Sigmoid colon (tissue), 4 donors: ENCODE measurements at regions not wholly inside any gene's neighbourhood (a gene's known extent, or its start where the extent isn't known, plus 50 kb on each side); places are given as distances from the start of the nearest gene placed in this dataset.

Experiments used
- CTCF ChIP-seq, 4 experiments: fragments of 450-650 bp in 3 of 4; fragments of 200-600 bp in 1 of 4; IDR thresholded peaks; one replicate each; pipeline ENCODE4 v1.5.1; 2016 to 2019; ENCODE audit warnings: antibody characterized with exemption in 4 of 4, mild to moderate bottlenecking in 3 of 4, moderate library complexity in 2 of 4
- EP300 ChIP-seq, 4 donors: sonication (generic); formaldehyde crosslinking; IDR thresholded peaks; one replicate each; pipeline ENCODE4 v1.6.1; 2017; ENCODE audit warnings: antibody characterized with exemption in 4 of 4
- POLR2A ChIP-seq, 2 donors: fragments of 450-650 bp; IDR thresholded peaks; one replicate each; pipeline ENCODE4 v1.6.1; 2016; ENCODE audit warnings: antibody characterized with exemption in 2 of 2, mild to moderate bottlenecking in 2 of 2, moderate library complexity in 2 of 2
- POLR2AphosphoS5 ChIP-seq, 4 donors: sonication (generic); formaldehyde crosslinking; IDR thresholded peaks; one replicate each; pipeline ENCODE4 v1.6.1; 2017; ENCODE audit warnings: antibody characterized with exemption in 4 of 4

GRCh38 chr20:61119273-61119672 is 132.8 kb upstream of the CDH4 start:
- no peak for TF ChIP-seq POLR2A (IDR thresholded peaks at IDR 0.05)
- TF ChIP-seq EP300 (IDR thresholded peaks at IDR 0.05) = no peak
- TF ChIP-seq POLR2AphosphoS5 (IDR thresholded peaks at IDR 0.05) = no peak
- no peak for TF ChIP-seq CTCF (IDR thresholded peaks at IDR 0.05)
